ENCODE measurements at regions not wholly inside any gene's neighbourhood (a gene's known extent, or its start where the extent isn't known, plus 50 kb on each side); places are given as distances from the start of the nearest gene placed in this dataset.

- no peak for TF ChIP-seq CTCF (conservative IDR thresholded peaks at IDR 0.05)
- Histone ChIP-seq H2BK5ac (ENCODE audit: insufficient read length, low read length) (no peak overlapping the region), H2BK20ac (ENCODE audit: low read depth, low read length, poor library complexity, severe bottlenecking) (no peak overlapping the region), H3K79me1 (ENCODE audit: insufficient read depth, low read depth, low read length, poor library complexity, severe bottlenecking) (no peaks in the 10 kb centered on the region), H4K91ac (ENCODE audit: insufficient read length, low read depth, low read length) (no peak overlapping the region), H2AFZ (ENCODE audit: low read length) (no peak overlapping the region), H2BK15ac (ENCODE audit: low read depth, low read length) (no peak overlapping the region), H3K4ac (ENCODE audit: low read depth, low read length) (no peak overlapping the region), H3T11ph (ENCODE audit: low read length) (no peak overlapping the region), H3K23me2 (ENCODE audit: insufficient read length, low read depth, low read length, poor library complexity, severe bottlenecking) (no peaks in the 10 kb centered on the region), H3K4me2 (ENCODE audit: insufficient read depth, insufficient read length, low read length) (no peak overlapping the region), H3K56ac (ENCODE audit: insufficient read length, low read depth, low read length) (no peak overlapping the region), H4K8ac (replicated peaks; ENCODE audit: insufficient read length, low read depth, low read length) (no peak overlapping the region), H3K27me3 (ENCODE audit: insufficient read depth, low read length) (no peaks in the 10 kb centered on the region), H3K14ac (ENCODE audit: insufficient read depth, low read length) (no peak overlapping the region), H2BK12ac (ENCODE audit: insufficient read length, low read depth, low read length) (no peak overlapping the region), H4K5ac (ENCODE audit: insufficient read length, low read depth, low read length) (no peak overlapping the region), H2BK120ac (ENCODE audit: low read depth, low read length, poor library complexity, severe bottlenecking) (no peak overlapping the region), H3K9ac (ENCODE audit: extremely low read depth, insufficient read length, low read length) (no peak overlapping the region), H3K23ac (ENCODE audit: insufficient read length, low read depth, low read length) (no peak overlapping the region), H3K9me3 (ENCODE audit: control insufficient read depth, low read depth, low read length) (no peaks in the 10 kb centered on the region), H3K79me2 (ENCODE audit: insufficient read depth, low read length) (no peaks in the 10 kb centered on the region), H3K18ac (ENCODE audit: insufficient read length, low read depth, low read length) (no peak overlapping the region), H2AK5ac (ENCODE audit: insufficient read length, low read length) (no peak overlapping the region), H3K4me1 (ENCODE audit: insufficient read depth, low read length) (no peaks in the 10 kb centered on the region), H4K20me1 (ENCODE audit: control insufficient read depth, insufficient read depth, insufficient read length) (no peaks in the 10 kb centered on the region), H3K27ac (ENCODE audit: insufficient read length, low read depth, low read length) (no peak overlapping the region)
- DNase-seq: no peak
- H3K9me3 Mint-ChIP-seq: peaks cover 0 to 7% of the 10 kb centered on the region in 2 experiments; a peak in 3 of 5 replicates
- no CpG with 5 or more reads among the region's 1 CpG for WGBS (ENCODE audit: extremely low coverage, insufficient read length, low lambda C conversion rate)
- H3K4me3 Mint-ChIP-seq: no peak overlapping the region
- H3K27me3 Mint-ChIP-seq (ENCODE audit: low read depth): no peaks in the 10 kb centered on the region; the same call in 1 of the 2 replicates
- peaks cover 0 to 7% (median 6%) of the 10 kb centered on the region in 3 experiments; a peak in 2 of 7 replicates for H3K36me3 Mint-ChIP-seq (ENCODE audit: insufficient read depth in 1 of 3, low read depth in 3 of 3)
- no peak overlapping the region for H3K27ac Mint-ChIP-seq
- no peaks in the 10 kb centered on the region for H3K4me1 Mint-ChIP-seq
Observed at GRCh38 chr3:162865466-162865865, 1368.9 kb downstream of the OTOL1 start.

Measured in H9 (cell line).